HG03280 (cell line): ENCODE measurements at regions not wholly inside any gene's neighbourhood (a gene's known extent, or its start where the extent isn't known, plus 50 kb on each side); places are given as distances from the start of the nearest gene placed in this dataset.
"Not testable (repeated sequence)": the region's sequence is repeated elsewhere in the genome, so short reads cannot be mapped to it uniquely, and the experiment has no call there.

Experiments used
- ATAC-seq: cut with Tn5 transposase; IDR thresholded peaks from one replicate; pipeline ENCODE4 v1.9.1; 2021; ENCODE audit warnings: mild to moderate bottlenecking, moderate library complexity; ENCODE audit not compliant: unreplicated experiment

DNA sequence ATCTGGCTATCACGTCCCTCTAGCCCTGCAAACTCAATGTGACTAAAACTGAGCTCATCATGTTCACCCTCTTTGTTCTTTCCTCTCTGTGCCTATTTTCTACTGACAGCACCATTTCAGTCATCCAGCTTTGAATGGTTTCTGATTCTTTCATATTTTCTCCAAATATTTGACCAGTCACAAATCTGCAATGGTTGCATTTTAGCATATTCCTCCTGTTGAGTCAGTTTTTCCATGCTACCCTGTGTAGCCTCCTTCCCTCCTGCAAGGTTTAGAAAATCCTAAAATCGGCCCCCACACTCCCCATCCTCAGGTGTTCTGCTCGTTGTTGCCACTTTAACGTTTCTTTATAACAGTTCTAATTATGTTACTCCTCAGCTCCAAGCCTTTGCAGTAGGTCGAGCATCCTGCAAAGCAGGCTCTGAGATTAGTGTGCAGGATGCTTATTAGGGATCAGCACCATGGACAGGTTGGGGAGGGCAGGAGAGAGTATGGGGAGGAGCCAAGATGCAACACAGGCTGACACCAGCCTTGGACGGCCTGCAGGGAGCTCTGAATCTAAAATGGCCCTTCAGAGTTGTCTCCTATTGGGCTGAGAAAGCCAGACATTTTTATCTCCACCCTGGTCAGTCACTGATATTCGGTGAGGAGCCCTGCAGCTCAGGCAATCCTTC, 531.0 kb upstream of the COBL start:
- ATAC-seq = no peak

DNA sequence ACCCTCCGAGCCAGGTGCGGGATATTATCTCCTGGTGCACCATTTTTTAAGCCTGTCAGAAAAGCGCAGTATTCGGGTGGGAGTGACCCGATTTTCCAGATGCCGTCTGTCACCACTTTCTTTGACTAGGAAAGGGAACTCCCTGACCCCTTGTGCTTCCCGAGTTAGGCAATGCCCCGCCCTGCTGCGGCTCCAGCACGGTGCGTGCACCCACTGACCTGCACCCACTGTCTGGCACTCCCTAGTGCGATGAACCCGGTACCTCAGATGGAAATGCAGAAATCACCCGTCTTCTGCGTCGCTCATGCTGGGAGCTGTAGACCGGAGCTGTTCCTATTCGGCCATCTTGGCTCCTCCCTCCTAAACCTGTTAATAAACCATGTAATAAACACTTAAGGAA, 522.5 kb upstream of the COBL start:
- not testable (repeated sequence) for ATAC-seq

DNA sequence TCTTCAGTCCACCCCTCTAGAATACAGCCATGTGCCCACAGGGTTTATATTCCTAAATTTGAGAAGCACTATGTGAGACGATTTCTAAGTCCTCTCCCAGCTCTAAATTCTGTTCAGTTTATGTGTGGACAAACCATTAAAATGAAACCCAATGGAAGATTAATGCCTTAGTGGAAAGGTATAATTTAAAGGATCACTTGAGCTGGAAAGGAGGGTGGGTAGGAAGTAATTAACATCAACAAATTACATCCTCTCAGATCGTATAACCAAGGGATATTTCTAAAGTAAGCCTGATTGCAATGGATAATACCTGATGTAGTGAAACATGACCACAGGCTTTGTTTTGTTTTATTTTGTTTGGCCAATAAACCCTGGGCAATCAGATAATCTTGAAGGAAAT, 511.0 kb upstream of the COBL start:
- ATAC-seq = no peak

- ATAC-seq = no peak
These were observed 507.4 kb upstream of the COBL start for GRCh38 chr7:51824050-51824449.

DNA sequence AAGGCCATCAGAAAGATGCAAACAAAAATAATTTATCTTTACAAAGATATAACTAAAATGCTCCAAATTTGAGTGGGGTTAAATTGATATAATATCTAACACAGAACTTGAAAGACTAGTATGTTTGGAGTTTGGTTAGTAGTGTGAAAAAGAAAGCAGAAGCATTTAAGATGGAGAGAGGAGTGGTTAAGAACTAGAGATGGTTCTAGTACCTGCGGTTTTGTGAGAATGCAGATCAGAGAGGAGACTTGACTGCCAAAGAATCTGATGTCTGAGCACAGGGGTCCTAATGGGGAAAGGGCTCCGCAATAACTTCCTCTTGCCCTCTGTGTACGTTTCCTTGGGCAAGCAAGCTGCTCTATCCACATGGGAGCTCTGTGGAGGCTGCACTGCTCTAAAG, 506.8 kb upstream of the COBL start:
- no peak for ATAC-seq

DNA sequence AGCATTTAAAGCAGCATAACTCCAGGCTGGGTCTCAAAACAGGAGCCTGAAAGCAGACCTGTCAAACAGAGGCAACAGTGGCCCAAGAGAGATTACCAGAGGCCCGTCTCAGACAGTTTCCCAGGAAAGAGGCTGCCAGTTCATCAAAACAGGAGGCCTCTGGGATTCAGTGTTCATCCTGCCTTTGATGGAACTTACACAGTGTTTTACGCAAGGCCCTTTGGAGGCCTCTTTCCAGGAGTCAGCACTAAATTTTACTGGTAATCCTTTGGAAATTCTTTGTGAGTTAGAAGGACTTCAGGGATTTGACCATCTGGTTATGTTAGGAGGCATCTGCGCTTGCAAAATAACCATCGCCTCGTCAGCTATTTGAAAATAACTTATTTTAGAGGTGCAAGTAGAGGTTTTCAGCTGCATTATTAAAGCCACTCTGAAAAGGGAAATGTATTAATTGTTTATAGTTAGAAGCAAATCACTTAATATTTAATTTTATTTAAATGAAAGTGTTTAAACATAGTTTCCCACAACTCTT, 501.2 kb upstream of the COBL start:
- ATAC-seq = no peak

DNA sequence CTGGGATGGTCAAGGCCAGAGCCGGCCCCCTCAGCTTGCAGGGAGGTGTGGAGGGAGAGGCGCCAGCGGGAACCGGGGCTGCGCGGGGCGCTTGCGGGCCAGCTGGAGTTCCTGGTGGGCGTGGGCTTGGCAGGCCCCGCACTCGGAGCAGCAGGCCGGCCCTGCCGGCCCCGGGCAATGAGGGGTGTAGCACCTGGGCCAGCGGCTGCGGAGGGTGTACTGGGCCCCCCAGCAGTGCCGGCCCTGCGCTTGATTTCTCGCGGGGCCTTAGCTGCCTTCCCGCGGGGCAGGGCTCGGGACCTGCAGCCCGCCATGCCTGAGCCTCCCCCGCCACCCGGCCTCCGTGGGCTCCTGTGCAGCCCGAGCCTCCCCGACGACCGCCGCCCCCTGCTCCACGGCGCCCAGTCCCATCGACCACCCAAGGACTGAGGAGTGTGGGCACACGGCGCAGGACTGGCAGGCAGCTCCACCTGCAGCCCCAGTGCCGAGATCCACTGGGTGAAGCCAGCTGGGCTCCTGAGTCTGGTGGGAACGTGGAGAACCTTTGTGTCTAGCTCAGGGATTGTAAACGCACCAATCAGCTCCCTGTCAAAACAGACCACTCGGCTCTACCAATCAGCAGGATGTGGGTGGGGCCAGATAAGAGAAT, 489.3 kb upstream of the COBL start:
- ATAC-seq = not testable (repeated sequence)

GRCh38 chr7:51802718-51803117, 486.1 kb upstream of the COBL start:
- ATAC-seq = no peak

GRCh38 chr7:51797371-51797770, 480.8 kb upstream of the COBL start:
- no peak for ATAC-seq

- ATAC-seq = no peak
These were observed 476.2 kb upstream of the COBL start for GRCh38 chr7:51792796-51793195.

DNA sequence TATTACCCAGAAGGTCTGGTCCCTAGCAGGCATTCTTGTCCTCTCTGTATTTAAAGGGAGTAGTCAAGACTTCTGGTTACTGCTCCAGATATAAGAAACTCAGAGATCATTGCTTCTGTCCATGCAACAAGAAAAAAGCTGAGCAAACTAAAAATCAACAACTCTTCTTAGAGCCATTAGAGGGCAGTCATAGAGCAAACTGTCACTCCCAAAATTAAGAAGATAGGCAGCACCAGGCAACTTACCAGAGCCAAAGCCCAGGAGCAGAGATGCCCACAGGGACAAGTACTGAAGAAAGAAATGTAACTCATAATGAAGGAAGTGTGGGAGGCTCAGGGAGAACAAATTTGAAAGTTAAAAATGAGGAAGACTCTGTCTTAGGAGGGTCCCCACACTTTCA, 472.9 kb upstream of the COBL start:
- ATAC-seq = no peak

DNA sequence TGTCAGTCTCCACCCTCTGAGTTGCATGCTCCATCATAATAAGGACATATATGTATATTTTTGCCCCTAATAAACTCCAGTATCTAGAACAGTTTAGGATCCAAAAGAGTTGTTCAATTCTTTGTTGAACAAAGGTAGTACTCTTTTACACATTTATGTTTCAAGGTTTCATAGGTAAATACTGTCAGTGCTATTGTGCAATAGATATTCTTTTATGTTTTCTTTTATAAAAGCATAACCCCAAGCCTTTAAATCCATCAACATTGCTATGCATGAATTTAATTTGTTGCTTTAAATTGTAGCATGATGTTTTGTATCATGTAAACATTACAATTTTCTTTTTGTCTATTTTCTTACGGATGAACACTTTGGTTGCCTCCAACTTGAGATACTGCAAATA, 469.7 kb upstream of the COBL start:
- ATAC-seq = no peak

DNA sequence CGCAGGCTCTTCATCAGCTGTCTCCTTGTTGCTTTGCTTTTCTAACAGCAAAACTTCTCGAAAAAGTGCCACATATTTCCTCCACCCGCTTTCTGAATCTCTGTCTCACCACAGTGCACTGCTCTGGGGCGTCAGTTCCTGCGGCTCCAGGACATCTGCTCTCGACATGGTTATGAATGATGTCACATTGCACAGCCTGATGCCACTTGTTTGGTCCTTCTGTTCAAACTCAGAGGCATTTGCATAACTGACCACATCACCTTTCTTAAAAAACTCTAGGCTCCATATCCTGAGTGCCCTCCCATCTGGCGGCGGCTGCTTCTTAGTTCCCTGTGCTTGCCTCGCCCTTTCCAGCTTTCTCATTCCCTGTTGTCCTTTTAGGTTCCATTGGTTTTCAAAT, 469.3 kb upstream of the COBL start:
- no peak for ATAC-seq

DNA sequence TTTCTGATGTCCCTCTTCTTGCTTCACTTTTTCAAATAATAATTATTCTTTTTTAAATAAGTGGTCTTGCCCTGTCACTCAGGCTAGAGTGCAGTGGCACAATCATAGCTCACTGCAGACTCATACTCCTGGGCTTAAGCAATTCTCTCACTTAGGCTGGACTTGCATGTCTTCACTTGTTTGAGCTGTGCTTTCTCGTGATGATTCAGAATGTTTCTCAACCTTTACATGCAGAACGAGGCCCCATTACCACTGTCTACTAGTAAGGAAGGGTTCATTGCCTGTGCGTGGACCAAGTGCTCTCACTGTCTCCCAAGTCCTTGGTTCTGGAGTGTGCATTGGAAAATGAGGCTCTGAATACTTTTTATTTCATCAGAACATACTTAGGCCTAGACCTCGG, 468.6 kb upstream of the COBL start:
- no peak for ATAC-seq

DNA sequence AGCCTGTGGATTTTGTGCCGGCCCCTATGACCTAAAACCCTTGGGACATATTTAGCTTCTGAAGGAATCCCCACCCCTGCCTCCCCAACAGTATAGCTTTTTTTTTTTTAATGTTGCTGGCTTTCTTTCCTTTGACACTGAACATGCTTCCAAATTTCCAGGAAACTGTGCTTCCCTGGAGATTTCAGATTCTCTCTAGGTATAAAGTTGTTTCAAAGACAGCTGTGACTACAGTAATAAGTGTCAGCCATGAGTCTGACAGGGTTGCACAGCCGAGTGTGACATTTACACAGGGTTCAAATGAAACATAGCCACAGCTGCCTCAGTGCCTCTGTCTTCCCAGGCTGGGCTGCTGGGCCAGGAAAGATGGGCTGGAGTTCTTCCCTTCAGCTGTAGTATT, 466.6 kb upstream of the COBL start:
- ATAC-seq = no peak

DNA sequence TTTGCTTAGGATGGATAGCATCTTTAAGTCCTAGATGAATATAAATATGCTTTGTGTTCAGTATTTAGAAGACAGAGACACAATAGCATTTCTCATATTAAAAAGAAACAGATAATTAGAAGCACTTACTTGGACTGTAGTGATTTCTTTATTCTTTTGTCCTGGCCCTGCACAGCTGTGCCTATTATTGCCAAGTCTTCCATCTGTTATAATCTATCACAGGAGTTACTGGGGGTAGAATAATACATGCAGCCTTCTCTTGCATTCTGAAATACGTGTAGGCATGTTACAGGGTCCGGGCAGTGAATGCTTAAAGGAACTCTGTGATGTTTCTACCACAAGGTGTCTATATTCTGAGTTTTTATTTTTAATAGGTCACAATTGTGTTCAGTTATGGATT, 461.5 kb upstream of the COBL start:
- no peak for ATAC-seq

DNA sequence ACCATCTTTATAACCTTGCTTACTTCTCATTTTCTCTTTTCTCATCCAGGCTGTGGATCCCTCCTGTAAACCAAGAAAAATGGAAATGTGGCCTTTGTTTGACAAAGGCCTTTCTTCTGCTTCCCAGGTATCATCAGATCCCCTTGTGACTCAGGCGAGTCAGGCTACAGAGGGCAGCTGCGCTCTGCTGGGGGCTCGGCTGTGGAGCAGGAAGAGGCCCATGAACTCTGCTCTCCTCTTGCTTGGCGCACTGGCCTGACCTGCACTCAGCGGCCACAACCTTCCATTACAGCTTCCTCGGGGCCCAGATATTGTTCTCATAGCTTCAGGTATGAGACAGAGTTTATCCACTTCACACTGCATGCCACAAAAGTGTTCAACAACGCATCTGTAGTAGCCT, 457.6 kb upstream of the COBL start:
- no peak for ATAC-seq

DNA sequence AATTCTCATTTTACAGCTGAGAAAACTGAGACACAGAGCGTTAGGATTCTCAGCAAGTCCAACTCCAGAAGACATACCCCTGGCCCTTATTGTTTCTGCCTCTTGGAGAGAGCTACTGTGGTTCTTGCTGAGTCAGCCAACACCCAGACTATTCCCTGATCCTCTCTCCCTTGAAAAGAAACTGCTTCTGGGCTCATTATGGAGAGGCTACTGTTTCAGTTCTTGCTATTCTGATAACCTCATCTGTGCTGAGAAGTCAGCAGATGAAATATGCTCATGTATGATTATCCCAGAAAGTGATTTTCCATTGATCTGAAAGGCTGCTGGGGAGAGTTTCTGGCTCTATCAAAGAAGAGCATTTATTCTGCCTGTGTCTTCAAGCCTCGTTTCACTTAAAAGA, 455.6 kb upstream of the COBL start:
- no peak for ATAC-seq

GRCh38 chr7:51764976-51765375, 448.4 kb upstream of the COBL start:
- no peak for ATAC-seq

DNA sequence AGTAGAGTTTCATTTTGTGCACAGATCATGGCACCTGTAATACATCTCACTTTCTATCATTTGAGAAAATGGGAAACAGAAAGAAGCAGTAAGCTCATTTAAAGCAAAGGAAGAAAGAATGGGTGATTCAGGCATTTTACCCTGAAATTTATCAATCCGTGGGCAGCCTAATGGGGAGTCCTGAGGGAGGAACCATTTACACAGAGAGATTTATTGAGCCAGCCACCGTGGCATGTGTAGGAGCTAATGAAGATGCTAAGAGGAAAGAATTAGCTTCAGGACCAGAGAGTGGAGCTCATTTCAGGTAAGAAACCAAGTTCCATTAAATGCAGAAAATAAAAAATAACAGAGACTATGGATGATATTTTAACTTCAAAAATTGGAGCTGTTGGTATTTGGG, 443.4 kb upstream of the COBL start:
- ATAC-seq = no peak

DNA sequence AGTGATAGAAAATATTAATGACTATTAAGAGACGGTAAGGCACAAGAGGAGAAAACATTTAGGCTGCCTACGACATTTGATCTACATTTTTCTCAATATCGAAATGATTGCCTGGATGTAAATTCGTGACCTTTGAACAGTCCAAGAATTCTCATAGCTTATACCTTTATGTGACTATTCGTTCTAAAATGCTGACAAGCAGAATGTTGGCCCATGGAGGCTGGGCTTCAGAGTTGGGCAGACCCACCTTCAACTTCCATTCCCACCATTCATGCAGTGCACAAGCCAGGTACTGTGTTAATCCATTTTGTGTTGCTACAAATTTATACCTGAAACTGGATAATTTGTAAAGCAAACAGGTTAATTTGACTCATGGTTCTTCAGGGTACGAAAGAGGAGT, 441.4 kb upstream of the COBL start:
- no peak for ATAC-seq

DNA sequence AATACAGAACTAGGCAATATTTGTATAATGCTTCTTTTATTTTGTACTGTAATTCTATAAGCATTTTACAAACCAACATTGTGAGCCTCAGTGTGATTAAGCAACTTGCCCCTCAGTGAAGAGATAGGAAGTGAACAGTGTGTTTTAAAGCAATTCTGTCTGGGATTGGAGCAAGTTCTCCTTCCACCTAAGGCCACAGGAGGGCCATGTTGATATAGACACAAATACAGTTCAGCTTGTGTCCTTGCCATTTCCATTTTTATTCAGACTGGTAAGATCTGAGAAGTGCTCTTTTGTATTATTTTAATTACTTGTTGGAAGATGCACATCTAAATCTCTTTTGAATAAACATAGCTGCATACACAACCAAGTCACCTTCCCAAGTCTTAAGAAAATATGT, 416.3 kb upstream of the COBL start:
- no peak for ATAC-seq

- ATAC-seq = no peak
These were observed 415.5 kb upstream of the COBL start for GRCh38 chr7:51732116-51732515.
